RKO (cell line): ENCODE measurements at regions not wholly inside any gene's neighbourhood (a gene's known extent, or its start where the extent isn't known, plus 50 kb on each side); places are given as distances from the start of the nearest gene placed in this dataset.
"Not testable (repeated sequence)": the region's sequence is repeated elsewhere in the genome, so short reads cannot be mapped to it uniquely, and the experiment has no call there.

Experiments used
- DNase-seq: peaks from one replicate; pipeline ENCODE4 v3.0.0-alpha.2; 2016; ENCODE audit warnings: low spot score

GRCh38 chr6:94902974-94903628, 674.2 kb upstream of the MANEA start:
- DNase-seq: no peak

- no peak for DNase-seq
These were observed 678.1 kb upstream of the MANEA start for GRCh38 chr6:94899191-94899590.

- no peak for DNase-seq
These were observed 683.0 kb upstream of the MANEA start for GRCh38 chr6:94894300-94894699.

GRCh38 chr6:94893327-94893726, 684.0 kb upstream of the MANEA start:
- DNase-seq: no peak

- DNase-seq: not testable (repeated sequence)
These were observed 703.5 kb upstream of the MANEA start for GRCh38 chr6:94873819-94874218.

- DNase-seq: peak; percentile 23
These were observed 715.2 kb upstream of the MANEA start for GRCh38 chr6:94862112-94862511.

- DNase-seq: no peak
These were observed 717.4 kb upstream of the MANEA start for GRCh38 chr6:94859924-94860323.

GRCh38 chr6:94856999-94857398, 720.3 kb upstream of the MANEA start:
- not testable (repeated sequence) for DNase-seq

- DNase-seq: not testable (repeated sequence)
These were observed 726.0 kb upstream of the MANEA start for GRCh38 chr6:94851329-94851728.

- no peak for DNase-seq
These were observed 731.6 kb upstream of the MANEA start for GRCh38 chr6:94845742-94846141.

- DNase-seq: no peak
These were observed 742.1 kb upstream of the MANEA start for GRCh38 chr6:94835264-94835663.

GRCh38 chr6:94813806-94814205, 763.5 kb upstream of the MANEA start:
- DNase-seq: no peak

GRCh38 chr6:94801344-94801743, 776.0 kb upstream of the MANEA start:
- no peak for DNase-seq

- no peak for DNase-seq
These were observed 791.8 kb upstream of the MANEA start for GRCh38 chr6:94785514-94785913.

- not testable (repeated sequence) for DNase-seq
These were observed 792.3 kb upstream of the MANEA start for GRCh38 chr6:94785081-94785480.

GRCh38 chr6:94769197-94769596, 808.1 kb upstream of the MANEA start:
- no peak for DNase-seq

- DNase-seq: peak; percentile 6
These were observed 825.5 kb upstream of the MANEA start for GRCh38 chr6:94751641-94752329.

- DNase-seq: no peak
These were observed 841.1 kb upstream of the MANEA start for GRCh38 chr6:94736236-94736635.

- no peak for DNase-seq
These were observed 842.1 kb upstream of the MANEA start for GRCh38 chr6:94735270-94735669.

GRCh38 chr6:94734751-94735150, 842.6 kb upstream of the MANEA start:
- DNase-seq: no peak

- DNase-seq: no peak
These were observed 844.3 kb upstream of the MANEA start for GRCh38 chr6:94733066-94733465.

- no peak for DNase-seq
These were observed 849.6 kb upstream of the MANEA start for GRCh38 chr6:94727710-94728109.

- DNase-seq: no peak
These were observed 855.9 kb upstream of the MANEA start for GRCh38 chr6:94721459-94721858.

- no peak for DNase-seq
These were observed 863.9 kb upstream of the MANEA start for GRCh38 chr6:94713446-94713845.
